ENCODE measurements at regions not wholly inside any gene's neighbourhood (a gene's known extent, or its start where the extent isn't known, plus 50 kb on each side); places are given as distances from the start of the nearest gene placed in this dataset.

DNA sequence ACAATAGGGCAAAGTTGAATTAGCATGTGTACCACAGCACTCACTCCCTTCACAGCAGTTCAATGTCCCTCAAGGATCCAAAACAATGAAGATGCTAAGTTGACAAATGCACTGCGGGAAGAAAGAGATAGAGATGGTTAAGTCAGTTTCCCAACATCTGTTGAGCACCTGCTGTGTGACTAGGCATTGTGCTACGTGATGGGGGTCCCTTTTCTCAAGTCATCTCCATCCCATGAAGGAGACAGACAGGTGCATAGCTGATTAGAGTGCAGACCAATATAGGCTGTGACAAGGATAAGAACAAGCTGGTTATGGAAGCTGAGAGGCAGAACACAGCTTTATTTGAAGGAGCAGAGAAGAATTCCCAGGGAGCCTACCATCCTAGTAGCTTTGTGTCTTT, 114.2 kb downstream of the HAPSTR1 start:
- TF ChIP-seq, protein P1, sequence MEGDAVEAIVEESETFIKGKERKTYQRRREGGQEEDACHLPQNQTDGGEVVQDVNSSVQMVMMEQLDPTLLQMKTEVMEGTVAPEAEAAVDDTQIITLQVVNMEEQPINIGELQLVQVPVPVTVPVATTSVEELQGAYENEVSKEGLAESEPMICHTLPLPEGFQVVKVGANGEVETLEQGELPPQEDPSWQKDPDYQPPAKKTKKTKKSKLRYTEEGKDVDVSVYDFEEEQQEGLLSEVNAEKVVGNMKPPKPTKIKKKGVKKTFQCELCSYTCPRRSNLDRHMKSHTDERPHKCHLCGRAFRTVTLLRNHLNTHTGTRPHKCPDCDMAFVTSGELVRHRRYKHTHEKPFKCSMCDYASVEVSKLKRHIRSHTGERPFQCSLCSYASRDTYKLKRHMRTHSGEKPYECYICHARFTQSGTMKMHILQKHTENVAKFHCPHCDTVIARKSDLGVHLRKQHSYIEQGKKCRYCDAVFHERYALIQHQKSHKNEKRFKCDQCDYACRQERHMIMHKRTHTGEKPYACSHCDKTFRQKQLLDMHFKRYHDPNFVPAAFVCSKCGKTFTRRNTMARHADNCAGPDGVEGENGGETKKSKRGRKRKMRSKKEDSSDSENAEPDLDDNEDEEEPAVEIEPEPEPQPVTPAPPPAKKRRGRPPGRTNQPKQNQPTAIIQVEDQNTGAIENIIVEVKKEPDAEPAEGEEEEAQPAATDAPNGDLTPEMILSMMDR (conservative IDR thresholded peaks at IDR 0.05; ENCODE audit: low read length), result no peak
- TF ChIP-seq EZH2phosphoT487 (IDR thresholded peaks at IDR 0.05; ENCODE audit: borderline replicate concordance), result no peak
